ENCODE measurements at regions not wholly inside any gene's neighbourhood (a gene's known extent, or its start where the extent isn't known, plus 50 kb on each side); places are given as distances from the start of the nearest gene placed in this dataset.
"Not testable (repeated sequence)": the region's sequence is repeated elsewhere in the genome, so short reads cannot be mapped to it uniquely, and the experiment has no call there.

DNA sequence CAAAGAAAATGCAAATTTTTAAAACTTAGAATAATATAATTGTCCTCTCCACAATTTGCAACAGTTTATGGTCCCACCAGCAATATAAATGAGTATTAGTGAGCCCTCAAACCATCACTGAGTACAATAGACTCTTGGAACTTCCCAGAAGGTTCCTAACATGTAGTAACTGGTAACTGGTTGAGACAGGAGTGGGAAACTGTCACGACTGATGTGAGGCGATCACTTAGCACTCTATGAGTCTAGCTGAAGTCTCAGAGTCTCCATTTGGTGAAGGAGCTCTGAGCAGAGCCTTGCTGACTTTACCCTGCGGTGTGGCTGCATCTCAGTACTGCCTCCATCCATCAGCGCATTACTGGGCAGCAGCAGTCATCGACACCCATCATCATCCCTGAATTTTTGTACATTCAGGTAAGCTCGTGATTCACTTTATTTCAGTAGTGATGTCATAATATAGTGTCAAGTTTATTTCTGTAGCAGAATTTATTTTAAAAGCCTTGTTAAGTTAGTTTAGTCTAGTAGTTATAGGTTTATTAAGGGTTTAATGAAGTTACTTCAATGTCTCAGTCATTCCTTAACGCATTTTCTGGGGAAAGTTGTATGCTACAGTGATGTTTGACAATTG, 76.6 kb upstream of the ABCA1 start:
- ATAC-seq (ENCODE audit: low FRiP score in 2 of 2) = no peak
- Histone ChIP-seq H3K4me3 (no peak overlapping the region), H3K27me3 (no peaks in the 10 kb centered on the region), H3K4me1 (peaks cover 3 to 19% (median 8%) of the 10 kb centered on the region in 4 donors), H3K27ac (no peak overlapping the region), H3K9me3 (no peaks in the 10 kb centered on the region), H3K36me3 (no peaks in the 10 kb centered on the region)
- 87 to 97% methylated on average over 5 to 7 of the region's 7 CpGs for WGBS, 2 donors
- DNase-seq = no peak
- TF ChIP-seq, protein P1, sequence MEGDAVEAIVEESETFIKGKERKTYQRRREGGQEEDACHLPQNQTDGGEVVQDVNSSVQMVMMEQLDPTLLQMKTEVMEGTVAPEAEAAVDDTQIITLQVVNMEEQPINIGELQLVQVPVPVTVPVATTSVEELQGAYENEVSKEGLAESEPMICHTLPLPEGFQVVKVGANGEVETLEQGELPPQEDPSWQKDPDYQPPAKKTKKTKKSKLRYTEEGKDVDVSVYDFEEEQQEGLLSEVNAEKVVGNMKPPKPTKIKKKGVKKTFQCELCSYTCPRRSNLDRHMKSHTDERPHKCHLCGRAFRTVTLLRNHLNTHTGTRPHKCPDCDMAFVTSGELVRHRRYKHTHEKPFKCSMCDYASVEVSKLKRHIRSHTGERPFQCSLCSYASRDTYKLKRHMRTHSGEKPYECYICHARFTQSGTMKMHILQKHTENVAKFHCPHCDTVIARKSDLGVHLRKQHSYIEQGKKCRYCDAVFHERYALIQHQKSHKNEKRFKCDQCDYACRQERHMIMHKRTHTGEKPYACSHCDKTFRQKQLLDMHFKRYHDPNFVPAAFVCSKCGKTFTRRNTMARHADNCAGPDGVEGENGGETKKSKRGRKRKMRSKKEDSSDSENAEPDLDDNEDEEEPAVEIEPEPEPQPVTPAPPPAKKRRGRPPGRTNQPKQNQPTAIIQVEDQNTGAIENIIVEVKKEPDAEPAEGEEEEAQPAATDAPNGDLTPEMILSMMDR (IDR thresholded peaks at IDR 0.05) = no peak
- TF ChIP-seq POLR2A (IDR thresholded peaks at IDR 0.05) (no peak), EP300 (IDR thresholded peaks at IDR 0.05) (no peak), POLR2AphosphoS5 (IDR thresholded peaks at IDR 0.05) (no peak)

DNA sequence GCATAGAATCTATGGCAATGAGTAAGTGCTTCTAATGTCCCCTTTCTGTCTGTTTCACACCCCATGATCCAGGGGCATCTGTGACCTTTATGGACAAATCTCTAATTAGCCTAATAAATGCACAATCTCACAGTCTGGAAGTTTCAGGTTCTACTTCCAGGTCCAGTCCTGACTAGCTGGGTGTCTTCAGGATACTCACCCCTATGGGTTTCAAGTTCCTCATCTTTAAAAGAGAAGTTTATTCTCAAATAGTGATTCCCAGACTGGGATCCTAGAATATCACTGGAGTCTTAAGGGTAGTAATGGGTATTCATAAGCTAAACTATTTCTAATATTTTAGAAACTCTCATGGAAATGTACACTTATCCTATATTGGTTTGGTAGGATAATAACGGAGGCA, 77.2 kb upstream of the ABCA1 start:
- no peak overlapping the region for H3K4me3 ChIP-seq
- no peak overlapping the region for H3K27ac ChIP-seq
- no peak for ATAC-seq (ENCODE audit: low FRiP score in 2 of 2)
- H3K36me3 ChIP-seq = no peaks in the 10 kb centered on the region
- no peaks in the 10 kb centered on the region for H3K27me3 ChIP-seq
- H3K9me3 ChIP-seq = no peaks in the 10 kb centered on the region
- TF ChIP-seq POLR2AphosphoS5 (IDR thresholded peaks at IDR 0.05) = no peak
- no peak for TF ChIP-seq POLR2A (IDR thresholded peaks at IDR 0.05)
- TF ChIP-seq, protein P1 (IDR thresholded peaks at IDR 0.05) = no peak
- no peak for TF ChIP-seq EP300 (IDR thresholded peaks at IDR 0.05)
- 96% methylated on average over 1 of the region's 1 CpG for WGBS, 2 donors
- no peak for DNase-seq
- H3K4me1 ChIP-seq = peaks cover 3 to 19% (median 8%) of the 10 kb centered on the region in 4 donors

DNA sequence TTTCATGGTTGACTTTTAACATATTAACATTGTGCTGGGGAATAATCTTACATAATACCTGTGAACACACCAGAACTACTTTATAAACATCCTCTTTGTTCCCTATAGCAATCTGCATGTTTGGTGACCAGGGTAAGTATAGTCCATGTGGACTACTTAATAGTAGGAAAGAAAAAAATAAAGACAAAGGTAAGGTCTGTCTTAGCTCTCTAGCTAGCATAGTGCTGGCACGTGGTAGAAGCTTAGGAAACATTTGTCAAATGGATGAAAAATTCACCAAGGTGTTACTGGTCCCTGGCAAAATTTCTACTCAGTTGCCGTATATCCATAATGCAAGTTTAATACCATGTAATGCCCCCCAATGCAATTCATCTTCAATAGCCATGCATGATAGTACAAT, 78.6 kb upstream of the ABCA1 start:
- ATAC-seq (ENCODE audit: low FRiP score in 2 of 2) = peak in 1 of 2 donors; percentile 23
- Histone ChIP-seq H3K27me3 (no peaks in the 10 kb centered on the region), H3K27ac (peak overlapping the region in 3 of 4 donors; percentile 12 to 63 (median 63)), H3K4me1 (peaks cover 3 to 19% (median 8%) of the 10 kb centered on the region in 4 donors), H3K4me3 (no peak overlapping the region), H3K9me3 (no peaks in the 10 kb centered on the region), H3K36me3 (no peaks in the 10 kb centered on the region)
- WGBS, 2 donors = 65 to 76% methylated on average over 2 of the region's 2 CpGs
- DNase-seq = no peak
- TF ChIP-seq POLR2A (IDR thresholded peaks at IDR 0.05) (no peak), EP300 (IDR thresholded peaks at IDR 0.05) (no peak), POLR2AphosphoS5 (IDR thresholded peaks at IDR 0.05) (no peak)
- TF ChIP-seq, protein P1 (IDR thresholded peaks at IDR 0.05) = no peak

DNA sequence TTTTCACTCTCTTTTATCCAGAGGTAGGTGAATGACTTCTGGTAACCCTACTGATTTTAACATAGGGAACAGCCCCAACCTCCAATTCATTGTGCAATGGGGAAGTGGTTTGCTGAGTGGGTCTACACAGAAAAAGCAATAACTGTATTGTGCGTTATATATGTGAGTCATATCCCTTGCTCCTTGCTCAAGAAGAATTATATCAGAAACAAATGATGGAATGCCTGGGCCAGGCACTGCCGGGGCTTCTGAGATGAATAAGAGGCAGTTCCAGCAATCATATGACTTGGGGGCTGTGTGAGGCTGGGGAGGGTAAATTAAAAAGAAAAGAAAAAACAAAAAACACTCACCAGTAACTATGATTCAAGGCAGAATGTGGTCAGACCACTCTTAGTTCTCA, 79.2 kb upstream of the ABCA1 start:
- H3K27ac ChIP-seq = peak overlapping the region in 3 of 4 donors; percentile 39 to 63 (median 63)
- no peaks in the 10 kb centered on the region for H3K27me3 ChIP-seq
- peaks cover 3 to 19% (median 8%) of the 10 kb centered on the region in 4 donors for H3K4me1 ChIP-seq
- WGBS, 2 donors = 24 to 31% methylated on average over 2 of the region's 2 CpGs
- DNase-seq (peak in 1 of 2 donors; percentile 77), ATAC-seq (ENCODE audit: low FRiP score in 2 of 2) (peak; percentile 81 to 94)
- H3K4me3 ChIP-seq = no peak overlapping the region
- H3K36me3 ChIP-seq = no peaks in the 10 kb centered on the region
- TF ChIP-seq POLR2AphosphoS5 (IDR thresholded peaks at IDR 0.05) = peak; percentile 22 to 78
- TF ChIP-seq EP300 (IDR thresholded peaks at IDR 0.05) = peak in 3 of 4 donors; percentile 21 to 83 (median 38)
- no peak for TF ChIP-seq POLR2A (IDR thresholded peaks at IDR 0.05)
- no peaks in the 10 kb centered on the region for H3K9me3 ChIP-seq

DNA sequence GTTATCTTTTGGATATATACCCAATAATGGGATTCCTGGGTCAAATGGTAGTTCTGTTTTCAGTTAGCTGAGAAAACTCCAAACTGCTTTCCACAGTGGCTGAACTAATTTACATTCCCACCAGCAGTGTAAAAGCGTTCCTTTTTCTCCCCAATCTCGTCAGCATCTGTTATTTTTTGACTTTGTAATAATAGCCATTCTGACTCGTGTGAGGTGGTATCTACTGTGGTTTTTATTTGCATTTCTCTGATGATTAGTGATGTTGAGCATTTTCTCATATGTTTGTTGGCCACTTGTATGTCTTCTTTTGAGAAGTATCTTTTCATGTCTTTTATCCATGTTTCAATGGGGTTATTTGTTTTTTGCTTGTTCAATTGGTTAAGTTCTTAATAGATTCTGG, 82.1 kb upstream of the ABCA1 start:
- not testable (repeated sequence) for H3K36me3 ChIP-seq; DNase-seq; ATAC-seq (ENCODE audit: low FRiP score in 2 of 2); H3K27me3 ChIP-seq; H3K4me3 ChIP-seq; H3K9me3 ChIP-seq; H3K27ac ChIP-seq
- H3K4me1 ChIP-seq = peaks cover 3 to 19% (median 8%) of the 10 kb centered on the region in 4 donors
- 78 to 82% methylated on average over 3 of the region's 3 CpGs for WGBS, 2 donors

DNA sequence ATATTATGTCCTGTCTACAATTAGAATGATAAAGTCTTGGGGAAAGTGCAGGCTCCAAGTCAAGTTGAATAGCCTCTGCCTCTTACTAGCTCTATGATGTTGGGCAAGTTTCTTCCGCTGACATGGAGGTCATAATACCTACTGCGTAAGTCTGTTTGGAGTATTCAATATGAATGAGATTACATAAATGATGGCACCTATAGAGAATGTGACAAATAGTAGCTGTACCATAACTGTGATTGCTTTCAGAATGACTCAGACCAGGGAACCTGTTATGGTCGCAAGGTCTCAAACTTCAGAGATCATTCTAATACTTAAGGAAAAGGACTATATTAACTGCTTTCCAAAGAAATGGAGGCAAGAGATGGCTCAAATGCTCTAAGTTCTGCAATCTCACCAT, 94.0 kb upstream of the ABCA1 start:
- Histone ChIP-seq H3K4me3 (no peak overlapping the region), H3K36me3 (no peaks in the 10 kb centered on the region), H3K4me1 (no peaks in the 10 kb centered on the region), H3K27ac (no peak overlapping the region), H3K9me3 (no peaks in the 10 kb centered on the region), H3K27me3 (no peaks in the 10 kb centered on the region)
- WGBS, 2 donors = 95 to 96% methylated on average over 3 of the region's 3 CpGs
- no peak for ATAC-seq (ENCODE audit: low FRiP score in 2 of 2)
- DNase-seq = no peak
- TF ChIP-seq POLR2A (IDR thresholded peaks at IDR 0.05) = no peak
- no peak for TF ChIP-seq POLR2AphosphoS5 (IDR thresholded peaks at IDR 0.05)
- TF ChIP-seq, protein P1 (IDR thresholded peaks at IDR 0.05) = no peak
- no peak for TF ChIP-seq EP300 (IDR thresholded peaks at IDR 0.05)

DNA sequence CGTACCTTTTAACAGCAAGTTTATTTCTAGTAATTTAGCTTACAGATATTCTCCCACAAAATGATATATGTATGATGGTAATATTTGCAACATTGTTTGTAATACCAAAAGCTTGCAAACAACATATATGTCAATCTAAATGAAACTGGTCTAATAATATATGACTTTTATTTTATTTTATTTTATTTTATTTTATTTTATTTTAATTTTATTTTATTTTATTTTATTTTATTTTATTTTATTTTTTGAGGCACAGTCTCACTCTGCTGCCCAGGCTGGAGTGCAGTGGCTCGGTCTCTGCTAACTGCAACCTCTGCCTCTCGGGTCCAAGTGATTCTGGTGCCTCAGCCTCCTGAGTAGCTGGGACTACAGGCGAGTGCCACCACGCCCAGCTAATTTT, 94.6 kb upstream of the ABCA1 start:
- 91% methylated on average over 5 of the region's 5 CpGs for WGBS, 2 donors
- not testable (repeated sequence) for ATAC-seq (ENCODE audit: low FRiP score in 2 of 2); H3K4me1 ChIP-seq; DNase-seq; H3K36me3 ChIP-seq; H3K27ac ChIP-seq; H3K4me3 ChIP-seq; H3K27me3 ChIP-seq; H3K9me3 ChIP-seq

Data from upper lobe of left lung (tissue), 6 donors.